GM23338 (cell line): ENCODE measurements at regions not wholly inside any gene's neighbourhood (a gene's known extent, or its start where the extent isn't known, plus 50 kb on each side); places are given as distances from the start of the nearest gene placed in this dataset.

ENCODE experiments used
- ATAC-seq: fragments of 200-7000 bp; cut with Tn5 transposase; 3 replicates; pipeline ENCODE4 v1.9.1; 2020
- DNase-seq: peaks from one replicate; pipeline ENCODE4 v3.0.0-alpha.2; 2015; ENCODE audit warnings: low spot score
- H2AFZ ChIP-seq: fragments of 200-600 bp; sonication (generic); 2 replicates; pipeline ENCODE4 v1.8.0; 2016; ENCODE audit warnings: antibody characterized with exemption, mild to moderate bottlenecking, moderate library complexity
- H3F3A ChIP-seq: fragments of 200-600 bp; sonication (generic); replicated peaks from 2 replicates; pipeline ENCODE4 v1.8.0; 2017; ENCODE audit warnings: antibody characterized with exemption, mixed run types, low read depth
- H3K27ac ChIP-seq: fragments of 200-600 bp; sonication (generic); 2 replicates; pipeline ENCODE4 v1.6.1; 2016; ENCODE audit warnings: low read depth
- H3K27me3 ChIP-seq: fragments of 200-600 bp; sonication (generic); 2 replicates; pipeline ENCODE4 v1.8.0; 2016; ENCODE audit warnings: mild to moderate bottlenecking, mixed run types, moderate library complexity; ENCODE audit not compliant: insufficient read depth
- H3K36me3 ChIP-seq: fragments of 200-600 bp; sonication (generic); 2 replicates; pipeline ENCODE4 v1.8.0; 2016; ENCODE audit warnings: mild to moderate bottlenecking; ENCODE audit not compliant: insufficient read depth
- H3K4me1 ChIP-seq: fragments of 200-600 bp; sonication (generic); 2 replicates; pipeline ENCODE4 v1.8.0; 2016; ENCODE audit warnings: mild to moderate bottlenecking, moderate library complexity; ENCODE audit not compliant: insufficient read depth
- H3K4me2 ChIP-seq: fragments of 200-600 bp; sonication (generic); 2 replicates; pipeline ENCODE4 v1.7.1; 2017; ENCODE audit warnings: mixed run types
- H3K4me3 ChIP-seq: fragments of 200-600 bp; sonication (generic); 2 replicates; pipeline ENCODE4 v1.6.1; 2016; ENCODE audit warnings: mixed run types
- H3K79me2 ChIP-seq: fragments of 200-600 bp; sonication (generic); replicated peaks from 2 replicates; pipeline ENCODE4 v1.8.0; 2017; ENCODE audit warnings: mild to moderate bottlenecking; ENCODE audit not compliant: insufficient read depth
- H3K9me2 ChIP-seq: fragments of 200-600 bp; sonication (generic); 2 replicates; pipeline ENCODE4 v1.8.0; 2017; ENCODE audit not compliant: insufficient read depth
- H4K20me1 ChIP-seq: fragments of 200-600 bp; sonication (generic); replicated peaks from 2 replicates; pipeline ENCODE4 v1.8.0; 2017; ENCODE audit warnings: mild to moderate bottlenecking; ENCODE audit not compliant: insufficient read depth
- H3K27ac Mint-ChIP-seq: 2 replicates; pipeline ENCODE4 v1.8.0; 2020; ENCODE audit warnings: inconsistent platforms, mild to moderate bottlenecking, moderate library complexity, mixed read lengths
- H3K27me3 Mint-ChIP-seq: 3 replicates; pipeline ENCODE4 v1.8.0; 2022; ENCODE audit warnings: low read depth, mild to moderate bottlenecking, moderate library complexity, mixed read lengths, inconsistent platforms; ENCODE audit not compliant: insufficient read depth, poor library complexity
- H3K36me3 Mint-ChIP-seq: 3 replicates; pipeline ENCODE4 v1.8.0; 2021; ENCODE audit warnings: low read depth, mild to moderate bottlenecking, inconsistent platforms, moderate library complexity, mixed read lengths
- H3K4me1 Mint-ChIP-seq: 3 replicates; pipeline ENCODE4 v1.8.0; 2020; ENCODE audit warnings: mild to moderate bottlenecking, inconsistent platforms, mixed read lengths
- H3K4me3 Mint-ChIP-seq: 3 replicates; pipeline ENCODE4 v1.8.0; 2021; ENCODE audit warnings: moderate library complexity, mild to moderate bottlenecking, inconsistent platforms, mixed read lengths
- H3K9me3 Mint-ChIP-seq: 3 replicates; pipeline ENCODE4 v1.8.0; 2020; ENCODE audit warnings: moderate library complexity, mild to moderate bottlenecking, inconsistent platforms, mixed read lengths
- CTCF ChIP-seq, 2 experiments: fragments of 200-600 bp in 1 of 2; sonication (generic) in 1 of 2; conservative IDR thresholded peaks; 2 replicates each; pipeline versions ENCODE4 v1.5.1 to v1.6.1; 2016 to 2017; ENCODE audit warnings: antibody characterized with exemption in 2 of 2, low read depth in 2 of 2, mild to moderate bottlenecking in 2 of 2, moderate library complexity in 1 of 2
- JUNB ChIP-seq: IDR thresholded peaks from one replicate; pipeline ENCODE4 v1.6.1; 2016; ENCODE audit warnings: antibody characterized with exemption; ENCODE audit not compliant: unreplicated experiment
- POLR2AphosphoS5 ChIP-seq: IDR thresholded peaks from 2 replicates; pipeline ENCODE4 v1.6.1; 2016; ENCODE audit warnings: antibody characterized with exemption, low read depth
- REST ChIP-seq: IDR thresholded peaks from one replicate; pipeline ENCODE4 v1.6.1; 2018; ENCODE audit warnings: antibody characterized with exemption; ENCODE audit not compliant: unreplicated experiment
- STAT1 ChIP-seq: IDR thresholded peaks from one replicate; pipeline ENCODE4 v1.6.1; 2016; ENCODE audit warnings: antibody characterized with exemption; ENCODE audit not compliant: unreplicated experiment
- ZNF331 ChIP-seq: fragments of 250-450 bp; sonication (Bioruptor Pico); IDR thresholded peaks from 2 replicates; pipeline ENCODE4 v1.5.0; 2020; ENCODE audit warnings: low read depth, mild to moderate bottlenecking, moderate library complexity

- TF ChIP-seq REST (no peak), POLR2AphosphoS5 (no peak), JUNB (no peak)
Measured at GRCh38 chr1:29962831-29963247, 726.5 kb downstream of the PTPRU start (continued).

GRCh38 chr1:29962336-29962735, 726.0 kb downstream of the PTPRU start:
- Histone ChIP-seq H3F3A (no peaks in the 10 kb centered on the region), H3K79me2 (no peaks in the 10 kb centered on the region), H3K36me3 (no peaks in the 10 kb centered on the region), H3K4me3 (no peak overlapping the region), H4K20me1 (no peaks in the 10 kb centered on the region), H3K27ac (no peak overlapping the region), H3K4me2 (no peak overlapping the region), H3K4me1 (no peaks in the 10 kb centered on the region), H3K27me3 (no peaks in the 10 kb centered on the region), H3K9me2 (no peaks in the 10 kb centered on the region), H2AFZ (no peak overlapping the region)
- Mint-ChIP-seq H3K4me3 (no peak overlapping the region), H3K9me3 (no peaks in the 10 kb centered on the region), H3K27me3 (peaks cover 11% of the 10 kb centered on the region), H3K36me3 (no peaks in the 10 kb centered on the region; the same call in 2 of the 3 replicates), H3K27ac (no peak overlapping the region), H3K4me1 (peaks cover 9% of the 10 kb centered on the region)
- DNase-seq (no peak), ATAC-seq (no peak)
- TF ChIP-seq CTCF (conservative IDR thresholded peaks at IDR 0.05; ENCODE audit: low read depth in 2 of 2) = no peak
- TF ChIP-seq JUNB = no peak

GRCh38 chr1:29961293-29962059, 725.2 kb downstream of the PTPRU start:
- Mint-ChIP-seq H3K36me3 (no peaks in the 10 kb centered on the region; the same call in 2 of the 3 replicates), H3K27ac (no peak overlapping the region), H3K4me1 (peaks cover 9% of the 10 kb centered on the region), H3K27me3 (peaks cover 12% of the 10 kb centered on the region), H3K9me3 (no peaks in the 10 kb centered on the region), H3K4me3 (no peak overlapping the region)
- DNase-seq = no peak
- Histone ChIP-seq H3K4me2 (no peak overlapping the region), H3K4me1 (no peaks in the 10 kb centered on the region), H3F3A (no peaks in the 10 kb centered on the region), H3K79me2 (no peaks in the 10 kb centered on the region), H2AFZ (no peak overlapping the region), H3K27ac (no peak overlapping the region), H4K20me1 (no peaks in the 10 kb centered on the region), H3K4me3 (no peak overlapping the region), H3K36me3 (no peaks in the 10 kb centered on the region), H3K9me2 (no peaks in the 10 kb centered on the region), H3K27me3 (no peaks in the 10 kb centered on the region)
- TF ChIP-seq ZNF331 (no peak), STAT1 (no peak)
- ATAC-seq = no peak; the same call in 2 of the 3 replicates
